ENCODE measurements at regions not wholly inside any gene's neighbourhood (a gene's known extent, or its start where the extent isn't known, plus 50 kb on each side); places are given as distances from the start of the nearest gene placed in this dataset.

DNA sequence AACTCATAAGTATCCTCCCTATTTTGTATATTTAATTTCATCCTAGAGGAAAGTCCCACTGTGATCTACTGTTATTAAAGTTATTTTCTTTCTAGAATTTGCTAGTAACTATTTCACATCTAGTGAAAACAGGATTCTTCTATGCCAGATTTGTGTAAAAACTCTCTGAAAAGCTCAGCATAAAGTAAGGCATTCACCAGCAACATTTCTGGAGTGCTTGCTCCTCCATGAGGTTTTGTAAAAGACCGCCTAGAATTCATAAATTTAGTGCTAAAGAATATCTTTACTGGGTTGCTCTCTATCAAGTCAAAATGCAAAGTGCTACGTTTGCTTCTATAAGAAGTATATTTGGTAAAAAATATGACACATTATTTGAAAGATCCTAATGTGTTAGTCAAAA is 173.5 kb upstream of the IRAK1BP1 start:
- TF ChIP-seq EP300 (IDR thresholded peaks at IDR 0.05) (no peak), CTCF (IDR thresholded peaks at IDR 0.05) (no peak), POLR2A (IDR thresholded peaks at IDR 0.05) (no peak)

Data from suprapubic skin (tissue), 3 donors.